ENCODE measurements at regions not wholly inside any gene's neighbourhood (a gene's known extent, or its start where the extent isn't known, plus 50 kb on each side); places are given as distances from the start of the nearest gene placed in this dataset.

DNA sequence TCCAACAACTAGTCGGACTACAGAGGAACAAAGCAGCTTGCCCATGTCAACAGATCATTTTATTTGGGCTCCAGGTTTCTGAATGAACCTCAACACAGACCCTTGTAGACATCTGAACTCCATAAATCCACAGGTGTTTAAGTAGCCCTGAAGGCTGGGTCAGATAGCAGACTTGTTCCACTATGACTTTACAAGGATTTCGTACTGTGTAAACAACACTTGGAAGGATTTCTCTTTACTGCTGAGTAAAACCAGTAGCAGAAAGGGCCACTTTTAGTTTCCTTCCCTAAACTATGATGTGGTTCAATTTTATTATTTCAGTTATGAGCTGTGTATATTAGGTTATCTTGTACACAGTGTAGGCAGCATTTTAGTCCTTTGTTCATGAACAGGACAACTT, 316.4 kb upstream of the ADGRL2 start:
- TF ChIP-seq, protein P1, sequence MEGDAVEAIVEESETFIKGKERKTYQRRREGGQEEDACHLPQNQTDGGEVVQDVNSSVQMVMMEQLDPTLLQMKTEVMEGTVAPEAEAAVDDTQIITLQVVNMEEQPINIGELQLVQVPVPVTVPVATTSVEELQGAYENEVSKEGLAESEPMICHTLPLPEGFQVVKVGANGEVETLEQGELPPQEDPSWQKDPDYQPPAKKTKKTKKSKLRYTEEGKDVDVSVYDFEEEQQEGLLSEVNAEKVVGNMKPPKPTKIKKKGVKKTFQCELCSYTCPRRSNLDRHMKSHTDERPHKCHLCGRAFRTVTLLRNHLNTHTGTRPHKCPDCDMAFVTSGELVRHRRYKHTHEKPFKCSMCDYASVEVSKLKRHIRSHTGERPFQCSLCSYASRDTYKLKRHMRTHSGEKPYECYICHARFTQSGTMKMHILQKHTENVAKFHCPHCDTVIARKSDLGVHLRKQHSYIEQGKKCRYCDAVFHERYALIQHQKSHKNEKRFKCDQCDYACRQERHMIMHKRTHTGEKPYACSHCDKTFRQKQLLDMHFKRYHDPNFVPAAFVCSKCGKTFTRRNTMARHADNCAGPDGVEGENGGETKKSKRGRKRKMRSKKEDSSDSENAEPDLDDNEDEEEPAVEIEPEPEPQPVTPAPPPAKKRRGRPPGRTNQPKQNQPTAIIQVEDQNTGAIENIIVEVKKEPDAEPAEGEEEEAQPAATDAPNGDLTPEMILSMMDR (IDR thresholded peaks at IDR 0.05), result no peak
- TF ChIP-seq POLR2A (IDR thresholded peaks at IDR 0.05), result no peak

Data from right lobe of liver (tissue), 4 donors.